ENCODE measurements at regions not wholly inside any gene's neighbourhood (a gene's known extent, or its start where the extent isn't known, plus 50 kb on each side); places are given as distances from the start of the nearest gene placed in this dataset.

DNA sequence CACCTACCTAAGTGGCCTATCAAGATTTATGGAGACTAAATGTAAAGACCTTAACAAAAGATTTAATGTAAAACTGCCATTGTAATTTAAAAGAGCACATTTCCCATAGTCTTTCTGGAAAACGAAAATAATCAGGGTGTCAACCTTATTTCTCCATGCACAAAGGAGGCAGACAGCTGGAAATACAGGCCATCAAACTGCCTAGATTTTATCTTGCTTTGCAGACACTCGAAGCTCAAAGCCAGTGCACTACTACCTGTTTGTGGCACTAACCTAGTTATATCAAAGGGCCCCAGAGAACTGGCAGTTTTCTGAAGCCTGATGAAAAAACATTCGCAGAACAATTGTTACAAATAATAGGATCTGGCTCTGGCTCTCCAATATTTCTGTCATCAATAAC, 863.9 kb downstream of the STPG2 start:
- Histone ChIP-seq H3K9me3 (ENCODE audit: control insufficient read depth, low read depth, low read length) (no peaks in the 10 kb centered on the region), H3K9ac (ENCODE audit: control insufficient read depth, extremely low read depth, insufficient read depth, low read length) (no peak overlapping the region), H3K79me2 (ENCODE audit: control insufficient read depth, insufficient read depth, low read length) (no peaks in the 10 kb centered on the region), H2AFZ (ENCODE audit: control insufficient read depth, low read length) (no peak overlapping the region), H3K9me1 (ENCODE audit: control insufficient read depth, extremely low read depth, insufficient read depth, low read length) (no peaks in the 10 kb centered on the region), H3K27ac (ENCODE audit: control insufficient read depth, insufficient read depth, low read length) (no peak overlapping the region), H4K20me1 (ENCODE audit: control insufficient read depth, extremely low read depth, insufficient read depth, low read length) (no peaks in the 10 kb centered on the region), H3K4me3 (ENCODE audit: control insufficient read depth in 2 of 3, extremely low read depth in 1 of 3, insufficient read depth in 2 of 3, low read depth in 1 of 3, low read length in 3 of 3) (no peak overlapping the region), H3K4me2 (ENCODE audit: control insufficient read depth, extremely low read depth, insufficient read depth, low read depth, low read length) (no peak overlapping the region), H3K36me3 (ENCODE audit: control insufficient read depth in 2 of 2, extremely low read depth in 1 of 2, insufficient read depth in 2 of 2, low read length in 2 of 2) (no peaks in the 10 kb centered on the region), H3K27me3 (ENCODE audit: control insufficient read depth, extremely low read depth, insufficient read depth, low read length) (no peaks in the 10 kb centered on the region), H3K4me1 (ENCODE audit: control insufficient read depth, extremely low read depth, insufficient read depth, low read length) (no peaks in the 10 kb centered on the region)
- FAIRE-seq (no peak), DNase-seq (ENCODE audit: low read depth, low spot score) (no peak)
- dilution Hi-C loops (cut with MboI; ENCODE audit: extremely low pct_ligation_motif_present, low sequenced_read_pairs) = no loop called here
- no peak for TF ChIP-seq CTCF (optimal IDR thresholded peaks at IDR 0.05 in 1 of 3, IDR thresholded peaks at IDR 0.05 in 1 of 3, conservative IDR thresholded peaks at IDR 0.05 in 1 of 3; ENCODE audit: extremely low read depth in 1 of 3, insufficient read depth in 2 of 3, low read length in 3 of 3)
- no peak for TF ChIP-seq EZH2 (IDR thresholded peaks at IDR 0.05; ENCODE audit: low read length)

DNA sequence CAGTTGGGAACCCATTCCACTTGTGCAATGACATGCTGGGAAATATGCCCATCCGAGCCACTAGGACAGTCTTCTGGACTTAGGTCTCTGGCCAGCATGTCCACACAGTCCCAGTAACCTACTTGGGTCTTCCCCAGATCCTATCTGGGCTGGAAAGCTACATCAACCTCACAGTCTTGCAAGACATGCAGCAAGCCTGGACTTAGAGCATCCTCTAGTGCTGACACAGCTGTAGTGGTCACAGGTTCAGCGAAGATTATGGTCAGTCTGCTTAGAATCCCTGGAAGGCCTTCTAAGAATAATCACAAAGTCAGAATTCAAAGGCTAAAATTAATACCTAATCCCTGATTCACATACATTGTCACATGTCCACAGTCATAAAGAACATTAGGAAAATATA, 842.7 kb downstream of the STPG2 start:
- DNase-seq (ENCODE audit: low read depth, low spot score) = no peak

More for the DNA sequence above, 842.7 kb downstream of the STPG2 start:
- Histone ChIP-seq H3K27me3 (ENCODE audit: control insufficient read depth, extremely low read depth, insufficient read depth, low read length) (no peaks in the 10 kb centered on the region), H3K4me2 (ENCODE audit: control insufficient read depth, extremely low read depth, insufficient read depth, low read depth, low read length) (no peak overlapping the region), H2AFZ (ENCODE audit: control insufficient read depth, low read length) (no peak overlapping the region), H3K4me1 (ENCODE audit: control insufficient read depth, extremely low read depth, insufficient read depth, low read length) (no peaks in the 10 kb centered on the region), H3K27ac (ENCODE audit: control insufficient read depth, insufficient read depth, low read length) (no peak overlapping the region), H3K4me3 (ENCODE audit: control insufficient read depth in 2 of 3, extremely low read depth in 1 of 3, insufficient read depth in 2 of 3, low read depth in 1 of 3, low read length in 3 of 3) (no peak overlapping the region), H4K20me1 (ENCODE audit: control insufficient read depth, extremely low read depth, insufficient read depth, low read length) (no peaks in the 10 kb centered on the region), H3K9me1 (ENCODE audit: control insufficient read depth, extremely low read depth, insufficient read depth, low read length) (no peaks in the 10 kb centered on the region), H3K79me2 (ENCODE audit: control insufficient read depth, insufficient read depth, low read length) (no peaks in the 10 kb centered on the region), H3K9me3 (ENCODE audit: control insufficient read depth, low read depth, low read length) (peaks cover 2% of the 10 kb centered on the region), H3K36me3 (ENCODE audit: control insufficient read depth in 2 of 2, extremely low read depth in 1 of 2, insufficient read depth in 2 of 2, low read length in 2 of 2) (no peaks in the 10 kb centered on the region), H3K9ac (ENCODE audit: control insufficient read depth, extremely low read depth, insufficient read depth, low read length) (no peak overlapping the region)
- dilution Hi-C loops (cut with MboI; ENCODE audit: extremely low pct_ligation_motif_present, low sequenced_read_pairs) = no loop called here
- no peak for TF ChIP-seq EZH2 (IDR thresholded peaks at IDR 0.05; ENCODE audit: low read length)
- TF ChIP-seq CTCF (optimal IDR thresholded peaks at IDR 0.05 in 1 of 3, IDR thresholded peaks at IDR 0.05 in 1 of 3, conservative IDR thresholded peaks at IDR 0.05 in 1 of 3; ENCODE audit: extremely low read depth in 1 of 3, insufficient read depth in 2 of 3, low read length in 3 of 3) = no peak
- FAIRE-seq = no peak

Measured in keratinocyte (primary cell).